Spleen (tissue), 11 donors: ENCODE measurements at regions not wholly inside any gene's neighbourhood (a gene's known extent, or its start where the extent isn't known, plus 50 kb on each side); places are given as distances from the start of the nearest gene placed in this dataset.

Experiments used
- DNase-seq: peaks from one replicate; pipeline ENCODE4 v3.0.0-alpha.2; 2020
- H3K27ac ChIP-seq, 8 donors: fragments of 200-600 bp; sonication (generic) in 7 of 8; 1 replicate in 4 of 8; 2 replicates in 4 of 8; pipeline versions ENCODE4 v1.5.0 to v1.8.0; 2016 to 2021; ENCODE audit warnings: inconsistent platforms in 4 of 8, mild to moderate bottlenecking in 4 of 8, moderate library complexity in 1 of 8
- H3K27me3 ChIP-seq, 7 donors: fragments of 200-600 bp; sonication (generic) in 6 of 7; replicated peaks in 1 of 7; 1 replicate in 4 of 7; 2 replicates in 3 of 7; pipeline versions ENCODE4 v1.5.0 to v1.8.0; 2016 to 2021; ENCODE audit warnings: inconsistent platforms in 3 of 7, mild to moderate bottlenecking in 1 of 7
- H3K36me3 ChIP-seq, 6 donors: fragments of 200-600 bp; sonication (generic) in 5 of 6; 1 replicate in 4 of 6; 2 replicates in 2 of 6; pipeline versions ENCODE4 v1.5.0 to v1.8.0; 2016 to 2021; ENCODE audit warnings: inconsistent platforms in 2 of 6
- H3K4me1 ChIP-seq, 6 donors: fragments of 200-600 bp; sonication (generic) in 5 of 6; 1 replicate in 3 of 6; 2 replicates in 3 of 6; pipeline versions ENCODE4 v1.5.0 to v1.8.0; 2016 to 2021; ENCODE audit warnings: inconsistent platforms in 3 of 6
- H3K4me3 ChIP-seq, 8 donors: fragments of 200-600 bp; sonication (generic) in 7 of 8; 1 replicate in 4 of 8; 2 replicates in 4 of 8; pipeline versions ENCODE4 v1.5.0 to v1.8.0; 2016 to 2021; ENCODE audit warnings: inconsistent platforms in 4 of 8, mild to moderate bottlenecking in 4 of 8, moderate library complexity in 2 of 8
- H3K9me3 ChIP-seq, 8 donors: fragments of 200-600 bp; sonication (generic) in 7 of 8; 1 replicate in 4 of 8; 2 replicates in 4 of 8; pipeline versions ENCODE4 v1.5.0 to v1.8.0; 2016 to 2021; ENCODE audit warnings: inconsistent platforms in 4 of 8
- POLR2A ChIP-seq, 3 donors: fragments of 450-650 bp; IDR thresholded peaks; one replicate each; pipeline ENCODE4 v1.5.1; 2017; ENCODE audit warnings: antibody characterized with exemption in 3 of 3, mild to moderate bottlenecking in 1 of 3
- POLR2AphosphoS5 ChIP-seq, 3 donors: sonication (generic); formaldehyde crosslinking; IDR thresholded peaks; one replicate each; pipeline ENCODE4 v1.5.1; 2017; ENCODE audit warnings: antibody characterized with exemption in 3 of 3
- WGBS, 5 donors: extraction: QIAGEN DNeasy Blood & Tissue Kit in 3 of 5; methylation state at CpG; one replicate each; pipeline versions ENCODE4 v1.1.5 to v1.1.7; 2013 to 2018; 5-methylcytosine and 5-hydroxymethylcytosine counted together
- intact Hi-C: fragments of 100-400 bp; cut with DNase I; formaldehyde crosslinking; loops from one replicate; pipeline ENCODE4 v1.15.0; 2023; ENCODE audit warnings: low total_unique reads
- TF ChIP-seq, protein P1 (sequence below), 11 experiments: fragments of 200-600 bp in 7 of 11; fragments of 450-650 bp in 4 of 11; sonication (generic) in 4 of 11; IDR thresholded peaks in 8 of 11; conservative IDR thresholded peaks in 3 of 11; 1 replicate in 7 of 11; 2 replicates in 4 of 11; pipeline versions ENCODE4 v1.4.0 to v1.8.0; 2016 to 2021; ENCODE audit warnings: antibody characterized with exemption in 11 of 11, inconsistent platforms in 4 of 11, mild to moderate bottlenecking in 1 of 11
- donor health status: healthy with polysubstance abuse.
- donor health status: DM: no; HTN: no; CAD: no; lungs with moderate emphysema.
- donor health status: DM: no; HTN: no; CAD: no.
- donor health status: Bipolar disorder and iron deficiency.
- donor health status: healthy.
- donor health status: DM: no; HTN: no; CAD: no.
- donor health status: DM: yes; HTN: yes; CAD: no.

- 52 to 67% (median 62%) methylated on average over 5 of the region's 5 CpGs for WGBS, 5 donors
- TF ChIP-seq POLR2A (IDR thresholded peaks at IDR 0.05) (no peak), POLR2AphosphoS5 (IDR thresholded peaks at IDR 0.05) (no peak)
- TF ChIP-seq, protein P1, sequence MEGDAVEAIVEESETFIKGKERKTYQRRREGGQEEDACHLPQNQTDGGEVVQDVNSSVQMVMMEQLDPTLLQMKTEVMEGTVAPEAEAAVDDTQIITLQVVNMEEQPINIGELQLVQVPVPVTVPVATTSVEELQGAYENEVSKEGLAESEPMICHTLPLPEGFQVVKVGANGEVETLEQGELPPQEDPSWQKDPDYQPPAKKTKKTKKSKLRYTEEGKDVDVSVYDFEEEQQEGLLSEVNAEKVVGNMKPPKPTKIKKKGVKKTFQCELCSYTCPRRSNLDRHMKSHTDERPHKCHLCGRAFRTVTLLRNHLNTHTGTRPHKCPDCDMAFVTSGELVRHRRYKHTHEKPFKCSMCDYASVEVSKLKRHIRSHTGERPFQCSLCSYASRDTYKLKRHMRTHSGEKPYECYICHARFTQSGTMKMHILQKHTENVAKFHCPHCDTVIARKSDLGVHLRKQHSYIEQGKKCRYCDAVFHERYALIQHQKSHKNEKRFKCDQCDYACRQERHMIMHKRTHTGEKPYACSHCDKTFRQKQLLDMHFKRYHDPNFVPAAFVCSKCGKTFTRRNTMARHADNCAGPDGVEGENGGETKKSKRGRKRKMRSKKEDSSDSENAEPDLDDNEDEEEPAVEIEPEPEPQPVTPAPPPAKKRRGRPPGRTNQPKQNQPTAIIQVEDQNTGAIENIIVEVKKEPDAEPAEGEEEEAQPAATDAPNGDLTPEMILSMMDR (IDR thresholded peaks at IDR 0.05 in 8 of 11, conservative IDR thresholded peaks at IDR 0.05 in 3 of 11), result no peak
- Histone ChIP-seq H3K4me3 (no peak overlapping the region), H3K27ac (no peak overlapping the region), H3K9me3 (no peaks in the 10 kb centered on the region), H3K4me1 (peaks cover 0 to 4% (median under 1%) of the 10 kb centered on the region in 6 donors), H3K27me3 (no peaks in the 10 kb centered on the region), H3K36me3 (no peaks in the 10 kb centered on the region)
- intact Hi-C loops, result no loop called here
- no peak for DNase-seq
Measured at GRCh38 chr5:173457482-173457881, 129.3 kb upstream of the STC2 start.

GRCh38 chr5:173456751-173457171, 128.5 kb upstream of the STC2 start:
- H3K27me3 ChIP-seq, result no peaks in the 10 kb centered on the region
- no peaks in the 10 kb centered on the region for H3K9me3 ChIP-seq
- DNase-seq, result no peak
- no peaks in the 10 kb centered on the region for H3K36me3 ChIP-seq
- no peak overlapping the region for H3K27ac ChIP-seq
- H3K4me1 ChIP-seq, result peaks cover 0 to 11% (median 4%) of the 10 kb centered on the region in 6 donors
- TF ChIP-seq, protein P1 (IDR thresholded peaks at IDR 0.05 in 8 of 11, conservative IDR thresholded peaks at IDR 0.05 in 3 of 11), result no peak
- TF ChIP-seq POLR2A (IDR thresholded peaks at IDR 0.05), result no peak
- no peak for TF ChIP-seq POLR2AphosphoS5 (IDR thresholded peaks at IDR 0.05)
- no peak overlapping the region for H3K4me3 ChIP-seq
- 58 to 72% (median 64%) methylated on average over 5 of the region's 5 CpGs for WGBS, 5 donors
- intact Hi-C loops, result no loop called here

DNA sequence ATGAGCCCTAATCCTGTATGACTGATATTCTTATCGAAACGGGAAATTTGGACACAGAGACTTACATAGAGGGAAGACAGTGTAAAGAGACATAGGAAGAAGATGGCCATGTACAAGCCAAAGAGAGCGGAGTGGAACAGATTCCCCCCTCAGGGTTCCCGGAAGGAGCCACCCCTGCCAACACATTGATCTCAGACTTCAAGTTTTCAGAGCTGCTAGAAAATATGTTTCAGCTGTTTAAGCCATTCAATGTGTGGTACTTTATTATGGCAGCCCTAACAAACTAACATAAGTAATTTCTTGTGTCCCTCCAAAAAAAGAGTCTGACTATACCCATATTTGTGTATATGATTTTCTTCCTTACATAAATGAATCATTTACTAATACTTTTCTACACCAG, 128.0 kb upstream of the STC2 start:
- no peak for TF ChIP-seq POLR2A (IDR thresholded peaks at IDR 0.05)
- TF ChIP-seq POLR2AphosphoS5 (IDR thresholded peaks at IDR 0.05), result no peak
- TF ChIP-seq, protein P1 (IDR thresholded peaks at IDR 0.05 in 8 of 11, conservative IDR thresholded peaks at IDR 0.05 in 3 of 11), result no peak
- Histone ChIP-seq H3K27ac (no peak overlapping the region), H3K9me3 (no peaks in the 10 kb centered on the region), H3K4me3 (no peak overlapping the region), H3K36me3 (no peaks in the 10 kb centered on the region), H3K27me3 (no peaks in the 10 kb centered on the region), H3K4me1 (peaks cover 0 to 15% (median 7%) of the 10 kb centered on the region in 6 donors)
- intact Hi-C loops, result no loop called here
- 88 to 97% (median 92%) methylated on average over 4 of the region's 4 CpGs for WGBS, 5 donors
- no peak for DNase-seq

DNA sequence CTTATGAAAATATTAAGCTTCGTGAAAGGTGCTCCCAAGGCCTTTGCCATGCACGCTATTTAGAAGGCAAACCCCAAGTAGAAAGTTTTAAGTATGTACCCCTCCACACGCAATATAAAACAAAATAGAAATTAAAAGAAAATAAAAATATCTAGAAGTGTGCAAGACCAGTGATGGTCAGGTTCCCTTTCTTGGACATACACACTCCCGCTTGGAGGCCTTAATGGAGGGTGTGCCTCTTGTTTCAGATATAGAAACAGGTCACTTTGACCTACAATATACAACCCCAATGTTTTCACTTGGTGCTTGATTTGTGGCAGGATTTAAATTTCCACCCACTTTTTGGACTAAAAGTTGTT, 127.4 kb upstream of the STC2 start:
- H3K27ac ChIP-seq, result no peak overlapping the region
- TF ChIP-seq, protein P1 (IDR thresholded peaks at IDR 0.05 in 8 of 11, conservative IDR thresholded peaks at IDR 0.05 in 3 of 11), result no peak

More for the DNA sequence above, 127.4 kb upstream of the STC2 start:
- H3K4me3 ChIP-seq, result no peak overlapping the region
- intact Hi-C loops, result no loop called here
- peaks cover 0 to 15% (median 8%) of the 10 kb centered on the region in 6 donors for H3K4me1 ChIP-seq
- H3K27me3 ChIP-seq, result no peaks in the 10 kb centered on the region
- DNase-seq, result no peak
- H3K36me3 ChIP-seq, result no peaks in the 10 kb centered on the region
- 91 to 97% (median 95%) methylated on average over 4 of the region's 4 CpGs for WGBS, 5 donors
- H3K9me3 ChIP-seq, result no peaks in the 10 kb centered on the region
